Progenitor cell of endocrine pancreas (in vitro differentiated cells): ENCODE measurements at regions not wholly inside any gene's neighbourhood (a gene's known extent, or its start where the extent isn't known, plus 50 kb on each side); places are given as distances from the start of the nearest gene placed in this dataset.

ENCODE experiments used
- DNase-seq: peaks from one replicate; pipeline ENCODE4 v3.0.0; 2021; ENCODE audit warnings: low spot score; ENCODE audit not compliant: unreplicated experiment
- H3K27ac Mint-ChIP-seq: 2 replicates; pipeline ENCODE4 v1.8.0; 2021; ENCODE audit warnings: mild to moderate bottlenecking, moderate library complexity, mixed read lengths
- H3K27me3 Mint-ChIP-seq: 2 replicates; pipeline ENCODE4 v1.8.0; 2021; ENCODE audit warnings: mixed read lengths
- H3K36me3 Mint-ChIP-seq: 2 replicates; pipeline ENCODE4 v1.8.0; 2022; ENCODE audit warnings: mixed read lengths; ENCODE audit not compliant: insufficient read depth
- H3K4me1 Mint-ChIP-seq: 2 replicates; pipeline ENCODE4 v1.8.0; 2021; ENCODE audit warnings: low read depth, mixed read lengths
- H3K4me3 Mint-ChIP-seq: 2 replicates; pipeline ENCODE4 v1.8.0; 2021; ENCODE audit warnings: low read depth, mild to moderate bottlenecking, moderate library complexity, mixed read lengths
- H3K9me3 Mint-ChIP-seq: 2 replicates; pipeline ENCODE4 v1.8.0; 2021; ENCODE audit warnings: low read depth, mixed read lengths
- CTCF ChIP-seq: fragments of 200-600 bp; sonication (generic); IDR thresholded peaks from one replicate; pipeline ENCODE4 v1.5.0; 2021; ENCODE audit warnings: antibody characterized with exemption, mild to moderate bottlenecking; ENCODE audit not compliant: unreplicated experiment

- no peak for DNase-seq
- Mint-ChIP-seq H3K4me1 (no peaks in the 10 kb centered on the region), H3K4me3 (no peak overlapping the region), H3K36me3 (no peaks in the 10 kb centered on the region), H3K9me3 (peaks cover 4% of the 10 kb centered on the region), H3K27ac (no peak overlapping the region), H3K27me3 (peaks cover 4% of the 10 kb centered on the region)
- no peak for TF ChIP-seq CTCF
These were observed 82.2 kb downstream of the MRPL32 start for GRCh38 chr7:43014406-43014805.

- no peaks in the 10 kb centered on the region for H3K36me3 Mint-ChIP-seq
- H3K27me3 Mint-ChIP-seq, result peaks cover 4% of the 10 kb centered on the region
- no peak overlapping the region for H3K4me3 Mint-ChIP-seq
- H3K9me3 Mint-ChIP-seq, result peaks cover 4% of the 10 kb centered on the region
- no peak overlapping the region for H3K27ac Mint-ChIP-seq
- DNase-seq, result no peak
- TF ChIP-seq CTCF, result no peak
- no peaks in the 10 kb centered on the region for H3K4me1 Mint-ChIP-seq
These were observed 83.1 kb downstream of the MRPL32 start for GRCh38 chr7:43015301-43015700.

- H3K27me3 Mint-ChIP-seq, result peaks cover 10% of the 10 kb centered on the region
- DNase-seq, result no peak
- H3K4me3 Mint-ChIP-seq, result no peak overlapping the region
- no peaks in the 10 kb centered on the region for H3K9me3 Mint-ChIP-seq
- no peaks in the 10 kb centered on the region for H3K4me1 Mint-ChIP-seq
- TF ChIP-seq CTCF, result no peak
- H3K36me3 Mint-ChIP-seq, result no peaks in the 10 kb centered on the region
- H3K27ac Mint-ChIP-seq, result no peak overlapping the region
These were observed 86.3 kb downstream of the MRPL32 start for GRCh38 chr7:43018446-43018845.

GRCh38 chr7:43021431-43021830 lies 89.3 kb downstream of the MRPL32 start:
- Mint-ChIP-seq H3K27me3 (peaks cover 6% of the 10 kb centered on the region), H3K27ac (no peak overlapping the region), H3K4me3 (no peak overlapping the region), H3K9me3 (no peaks in the 10 kb centered on the region), H3K4me1 (no peaks in the 10 kb centered on the region), H3K36me3 (no peaks in the 10 kb centered on the region)
- TF ChIP-seq CTCF, result no peak
- DNase-seq, result no peak

GRCh38 chr7:43022008-43022407 lies 89.8 kb downstream of the MRPL32 start:
- no peaks in the 10 kb centered on the region for H3K9me3 Mint-ChIP-seq
- DNase-seq, result no peak
- H3K4me3 Mint-ChIP-seq, result no peak overlapping the region
- TF ChIP-seq CTCF, result no peak
- H3K27ac Mint-ChIP-seq, result no peak overlapping the region
- no peaks in the 10 kb centered on the region for H3K36me3 Mint-ChIP-seq
- H3K4me1 Mint-ChIP-seq, result no peaks in the 10 kb centered on the region
- H3K27me3 Mint-ChIP-seq, result peaks cover 6% of the 10 kb centered on the region
